ENCODE measurements at regions not wholly inside any gene's neighbourhood (a gene's known extent, or its start where the extent isn't known, plus 50 kb on each side); places are given as distances from the start of the nearest gene placed in this dataset.

GRCh38 chr1:235925016-235925415 is 58.3 kb upstream of the LYST start:
- no peak overlapping the region for H3K4me3 ChIP-seq
- H3K27ac ChIP-seq, result no peak overlapping the region
- DNase-seq (ENCODE audit: low spot score in 2 of 2), result no peak
- no peak for TF ChIP-seq CTCF (IDR thresholded peaks at IDR 0.05)
- H3K9me3 ChIP-seq, result no peaks in the 10 kb centered on the region
- intact Hi-C loops (cut with DNase I), result no loop called here
- no peaks in the 10 kb centered on the region for H3K27me3 ChIP-seq
- peaks cover 0 to 4% of the 10 kb centered on the region in 2 donors for H3K4me1 ChIP-seq
- H3K36me3 ChIP-seq, result no peaks in the 10 kb centered on the region

GRCh38 chr1:235923466-235924021 is 56.8 kb upstream of the LYST start:
- DNase-seq (ENCODE audit: low spot score in 2 of 2), result no peak
- intact Hi-C loops (cut with DNase I), result no loop called here

GRCh38 chr1:235920596-235921375 is 54.1 kb upstream of the LYST start:
- H3K27ac ChIP-seq, result no peak overlapping the region
- peaks cover 8 to 9% of the 10 kb centered on the region in 2 donors for H3K4me1 ChIP-seq
- H3K4me3 ChIP-seq, result no peak overlapping the region
- H3K36me3 ChIP-seq, result no peaks in the 10 kb centered on the region
- no peaks in the 10 kb centered on the region for H3K9me3 ChIP-seq
- no peak for TF ChIP-seq CTCF (IDR thresholded peaks at IDR 0.05)
- H3K27me3 ChIP-seq, result no peaks in the 10 kb centered on the region
- intact Hi-C loops (cut with DNase I), result no loop called here
- DNase-seq (ENCODE audit: low spot score in 2 of 2), result no peak

More at GRCh38 chr1:235923466-235924021, 56.8 kb upstream of the LYST start:
- H3K4me3 ChIP-seq, result no peak overlapping the region
- no peaks in the 10 kb centered on the region for H3K36me3 ChIP-seq
- no peaks in the 10 kb centered on the region for H3K9me3 ChIP-seq
- TF ChIP-seq CTCF (IDR thresholded peaks at IDR 0.05), result no peak
- no peak overlapping the region for H3K27ac ChIP-seq
- no peaks in the 10 kb centered on the region for H3K27me3 ChIP-seq
- H3K4me1 ChIP-seq, result peaks cover 0 to 4% of the 10 kb centered on the region in 2 donors

- DNase-seq (ENCODE audit: low spot score in 2 of 2), result no peak
- Histone ChIP-seq H3K4me1 (peaks cover 8 to 9% of the 10 kb centered on the region in 2 donors), H3K4me3 (no peak overlapping the region), H3K36me3 (no peaks in the 10 kb centered on the region), H3K9me3 (no peaks in the 10 kb centered on the region), H3K27me3 (no peaks in the 10 kb centered on the region), H3K27ac (no peak overlapping the region)
- intact Hi-C loops (cut with DNase I), result no loop called here
- TF ChIP-seq CTCF (IDR thresholded peaks at IDR 0.05), result no peak
These were observed 53.2 kb upstream of the LYST start for GRCh38 chr1:235919833-235920441.

GRCh38 chr1:235919127-235919832 is 52.6 kb upstream of the LYST start:
- Histone ChIP-seq H3K27me3 (no peaks in the 10 kb centered on the region), H3K4me3 (no peak overlapping the region), H3K36me3 (no peaks in the 10 kb centered on the region), H3K4me1 (peaks cover 8 to 9% of the 10 kb centered on the region in 2 donors), H3K27ac (no peak overlapping the region), H3K9me3 (no peaks in the 10 kb centered on the region)
- DNase-seq (ENCODE audit: low spot score in 2 of 2), result no peak
- intact Hi-C loops (cut with DNase I), result no loop called here
- no peak for TF ChIP-seq CTCF (IDR thresholded peaks at IDR 0.05)
